Glomerular visceral epithelial cell (primary cell): ENCODE measurements at regions not wholly inside any gene's neighbourhood (a gene's known extent, or its start where the extent isn't known, plus 50 kb on each side); places are given as distances from the start of the nearest gene placed in this dataset.
"Not testable (repeated sequence)": the region's sequence is repeated elsewhere in the genome, so short reads cannot be mapped to it uniquely, and the experiment has no call there.

Experiments
- DNase-seq: peaks from one replicate; pipeline ENCODE4 v3.0.0-alpha.2; 2016; ENCODE audit errors: extremely low spot score

DNA sequence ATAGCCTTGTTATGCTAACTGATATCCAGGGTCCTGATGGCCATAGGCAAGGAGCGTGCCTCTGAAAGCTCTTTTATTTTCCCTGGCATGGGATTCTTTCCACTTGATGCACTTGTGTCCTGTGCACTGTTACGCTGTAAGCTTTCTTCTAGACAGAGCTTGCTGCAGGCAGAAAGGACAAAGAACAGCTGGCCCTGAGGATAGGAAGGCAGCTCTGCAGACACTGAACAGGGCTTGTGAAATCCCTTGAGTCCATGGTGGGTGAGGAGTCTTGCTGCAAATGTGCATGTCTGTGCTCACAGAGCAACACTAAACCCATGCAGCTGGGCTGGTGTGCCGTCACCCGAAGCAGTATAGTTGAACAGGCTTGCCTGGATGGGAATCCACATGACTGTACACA is 126.6 kb downstream of the AKAP11 start:
- DNase-seq = no peak

- DNase-seq = no peak
Observed at GRCh38 chr13:42400188-42400833, 128.4 kb downstream of the AKAP11 start.

DNA sequence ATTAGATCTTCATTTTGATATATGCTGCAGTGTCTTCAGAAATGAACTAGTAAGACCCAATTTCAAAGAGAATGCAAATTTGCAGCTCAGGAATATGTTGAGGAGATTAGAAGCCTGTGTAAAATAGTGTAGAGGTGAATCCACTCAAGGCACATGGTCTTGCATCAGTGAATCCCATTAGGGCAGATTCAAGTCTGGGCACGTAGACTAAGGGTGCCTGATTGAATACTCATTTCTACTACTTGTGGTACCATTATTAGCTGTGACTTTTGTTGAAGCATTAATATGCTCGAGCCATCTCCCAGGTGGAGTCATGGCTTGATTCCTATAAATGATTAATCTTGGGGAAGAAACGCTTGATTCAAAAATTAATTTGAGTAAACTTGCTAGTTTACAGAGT is 129.4 kb downstream of the AKAP11 start:
- DNase-seq = peak; percentile 44

- peak; percentile 92 for DNase-seq
Observed at GRCh38 chr13:42405665-42406390, 133.9 kb downstream of the AKAP11 start.

- DNase-seq = no peak
Observed at GRCh38 chr13:42409075-42409474, 137.1 kb downstream of the AKAP11 start.

DNA sequence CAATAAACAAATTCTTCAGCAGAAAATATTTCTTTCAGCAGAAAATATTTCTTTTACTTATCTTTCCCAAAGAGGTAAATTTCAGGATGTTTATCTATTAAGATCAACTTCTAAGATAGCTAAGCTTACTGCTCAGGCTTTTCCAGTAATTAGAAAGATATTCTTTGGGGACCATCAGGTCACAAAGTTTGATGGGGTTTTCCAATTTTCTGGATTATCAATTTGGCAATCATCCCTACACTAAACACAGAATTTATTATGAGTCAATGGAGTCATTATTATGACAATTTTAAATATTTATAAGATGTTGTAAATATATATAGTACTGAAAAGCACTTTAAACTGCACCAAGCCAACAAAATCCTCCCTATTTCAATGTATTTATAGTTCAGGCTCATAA is 137.6 kb downstream of the AKAP11 start:
- no peak for DNase-seq

DNA sequence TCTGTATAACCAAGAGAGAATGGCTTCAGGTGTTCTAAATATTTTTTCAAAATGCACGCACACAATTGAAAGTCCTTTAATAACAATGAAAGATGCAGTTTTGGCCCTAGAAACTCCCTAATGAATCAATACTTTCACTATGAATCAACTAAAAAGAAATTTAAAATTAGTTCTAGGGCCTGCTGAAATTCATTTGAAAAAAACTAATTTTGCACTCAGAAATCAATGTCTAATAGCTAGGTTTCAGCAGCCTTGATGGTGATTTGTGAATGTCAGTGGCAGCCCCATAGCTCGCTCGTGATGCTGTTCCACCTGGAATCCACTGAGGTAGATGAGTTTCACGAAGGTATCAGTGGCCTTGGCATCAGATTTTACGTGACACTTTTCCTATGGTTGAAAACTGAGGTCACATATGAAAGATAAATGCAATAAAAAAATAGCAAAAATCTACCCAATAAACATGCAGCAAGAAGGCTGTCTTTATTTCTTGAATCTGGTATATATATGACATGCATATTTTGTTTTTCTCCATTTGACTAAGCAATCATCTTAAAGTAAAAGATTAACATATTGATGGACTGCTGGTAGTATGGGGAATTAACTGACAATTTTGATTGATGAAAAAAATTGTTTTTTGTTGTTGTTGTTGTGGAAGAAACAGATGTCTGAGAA is 141.0 kb downstream of the AKAP11 start:
- no peak for DNase-seq

DNA sequence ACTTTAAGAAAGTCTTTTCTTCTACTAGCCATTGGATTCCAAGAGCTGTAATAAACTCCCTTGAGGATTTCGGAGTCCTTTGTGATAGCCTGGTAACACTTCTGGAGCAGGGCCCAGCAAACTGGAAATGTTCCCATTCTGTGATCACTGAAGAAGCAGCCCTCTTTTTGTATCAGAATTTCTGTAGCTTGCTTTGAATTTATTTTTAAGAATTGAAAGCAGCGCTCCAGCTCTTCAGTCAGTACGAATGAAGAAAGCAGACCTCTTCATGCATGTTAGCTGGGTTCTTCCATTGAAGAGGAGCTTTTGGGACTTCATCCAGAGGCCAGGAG is 141.5 kb downstream of the AKAP11 start:
- DNase-seq = no peak

DNA sequence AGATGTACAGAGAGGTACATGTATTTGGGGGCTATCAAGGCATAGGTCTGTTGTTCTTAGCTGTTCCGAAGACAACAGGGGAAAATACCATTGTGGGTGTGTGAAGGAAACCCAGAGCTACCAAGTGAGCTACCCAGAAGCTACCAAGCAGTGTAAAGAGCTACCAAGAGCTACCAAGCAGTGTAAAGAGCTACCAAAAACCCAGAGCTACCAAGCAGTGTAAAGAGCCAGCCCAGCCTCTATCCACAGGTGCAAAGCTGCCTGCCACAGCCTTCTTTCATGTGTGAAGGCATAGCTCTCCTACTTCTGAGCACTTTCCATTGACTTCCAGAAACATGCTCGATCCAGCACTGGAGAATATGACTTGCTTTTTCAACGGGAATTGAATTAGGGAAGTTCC is 145.7 kb downstream of the AKAP11 start:
- no peak for DNase-seq

GRCh38 chr13:42418184-42418583 is 146.2 kb downstream of the AKAP11 start:
- DNase-seq = no peak

- no peak for DNase-seq
Observed at GRCh38 chr13:42420304-42420703, 148.4 kb downstream of the AKAP11 start.

- no peak for DNase-seq
Observed at GRCh38 chr13:42422681-42423080, 150.7 kb downstream of the AKAP11 start.

- DNase-seq = no peak
Observed at GRCh38 chr13:42424182-42424581, 149.8 kb upstream of the TNFSF11 start.

DNA sequence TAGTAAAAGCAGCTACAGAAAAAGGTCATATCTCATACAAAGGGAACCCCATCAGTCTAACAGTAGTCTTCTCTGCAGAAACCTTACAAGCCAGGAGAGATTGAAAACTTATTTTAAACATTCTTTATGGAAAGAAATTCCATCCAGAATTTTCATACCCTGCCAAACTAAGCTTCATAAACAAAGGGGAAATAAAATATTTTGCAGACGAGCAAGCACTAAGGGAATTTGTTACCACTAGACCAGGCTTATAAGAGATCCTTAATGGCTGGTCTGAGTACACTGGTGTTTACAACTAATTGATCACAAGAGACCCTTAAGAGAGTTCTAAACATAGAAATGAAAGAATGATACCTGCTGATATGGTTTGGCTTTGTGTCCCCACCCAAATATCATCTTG is 128.6 kb upstream of the TNFSF11 start:
- no peak for DNase-seq

GRCh38 chr13:42446597-42446996 is 127.4 kb upstream of the TNFSF11 start:
- DNase-seq = not testable (repeated sequence)

DNA sequence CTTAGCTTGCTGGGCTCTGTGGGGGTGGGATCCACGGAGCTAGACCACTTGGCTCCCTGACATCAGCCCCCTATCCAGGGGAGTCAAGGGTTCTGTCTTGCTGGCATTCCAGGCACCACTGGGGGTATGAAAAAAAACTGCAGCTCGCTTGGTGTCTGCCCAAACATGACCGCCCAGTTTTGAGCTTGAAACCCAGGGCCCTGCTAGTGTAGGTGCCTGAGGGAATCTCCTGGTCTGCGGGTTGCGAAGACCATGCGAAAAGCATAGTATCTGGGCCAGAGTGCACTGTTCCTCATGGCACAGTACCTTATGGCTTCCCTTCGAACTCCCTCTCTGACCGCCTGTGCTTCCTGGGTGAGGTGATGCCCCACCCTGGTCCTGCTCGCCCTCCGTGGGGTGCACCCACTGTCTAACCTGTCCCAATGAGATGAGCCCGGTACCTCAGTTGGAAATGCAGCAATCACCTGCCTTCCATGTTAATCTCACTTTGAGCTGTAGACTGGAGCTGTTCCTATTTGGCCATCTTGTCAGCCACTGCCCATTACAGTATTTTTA is 120.8 kb upstream of the TNFSF11 start:
- DNase-seq = no peak

DNA sequence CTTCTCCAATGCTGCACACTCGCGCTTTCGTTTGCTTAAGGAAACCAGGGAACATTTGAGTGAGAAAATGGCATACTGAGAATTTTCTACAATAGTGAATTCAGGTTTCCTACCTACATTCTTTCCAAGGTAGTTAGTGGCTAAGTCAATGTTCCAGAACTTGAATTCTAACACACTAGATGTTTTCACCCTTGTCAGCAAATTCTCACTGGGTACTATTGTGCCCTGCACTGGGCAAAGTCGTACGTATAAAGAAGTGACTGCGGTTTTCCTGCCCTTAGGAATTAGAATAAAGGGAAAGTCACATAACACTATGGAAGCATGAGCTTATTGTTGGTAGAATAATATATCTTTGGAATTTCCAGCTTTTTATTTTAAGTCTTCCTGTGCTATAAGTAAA is 119.2 kb upstream of the TNFSF11 start:
- no peak for DNase-seq

- DNase-seq = no peak
Observed at GRCh38 chr13:42458193-42458592, 115.8 kb upstream of the TNFSF11 start.

GRCh38 chr13:42466123-42466522 is 107.8 kb upstream of the TNFSF11 start:
- DNase-seq = no peak

GRCh38 chr13:42466609-42467008 is 107.3 kb upstream of the TNFSF11 start:
- DNase-seq = no peak

- no peak for DNase-seq
Observed at GRCh38 chr13:42474954-42475353, 99.0 kb upstream of the TNFSF11 start.

- DNase-seq = no peak
Observed at GRCh38 chr13:42477596-42478190, 96.3 kb upstream of the TNFSF11 start.
